CD4-positive, CD25-positive, alpha-beta regulatory T cell (primary cell): ENCODE measurements at regions not wholly inside any gene's neighbourhood (a gene's known extent, or its start where the extent isn't known, plus 50 kb on each side); places are given as distances from the start of the nearest gene placed in this dataset.
A peak's percentile ranks its signal among the peaks of the same experiment; 100 is the strongest.

Experiments used
- ATAC-seq, 2 donors: fragments of 150-1000 bp; cut with Tn5 transposase; one replicate each; pipeline ENCODE4 v1.10.0; 2021; ENCODE audit warnings: low read depth in 2 of 2, moderate number of reproducible peaks in 2 of 2, moderate library complexity in 1 of 2
- DNase-seq, 3 donors: peaks; one replicate each; pipeline versions ENCODE4 v3.0.0 to v3.0.0-alpha.2; 2012 to 2022; ENCODE audit warnings: mixed read lengths in 1 of 3
- H3K27ac ChIP-seq: one replicate; pipeline ENCODE4 v1.7.0; 2013; ENCODE audit warnings: mild to moderate bottlenecking, low read length; ENCODE audit not compliant: insufficient read depth, poor library complexity, severe bottlenecking
- H3K27me3 ChIP-seq: one replicate; pipeline ENCODE4 v1.7.0; 2013; ENCODE audit warnings: low read length; ENCODE audit not compliant: control insufficient read depth, insufficient read depth
- H3K36me3 ChIP-seq: one replicate; pipeline ENCODE4 v1.7.0; 2013; ENCODE audit warnings: mild to moderate bottlenecking, low read length, moderate library complexity; ENCODE audit not compliant: control insufficient read depth, insufficient read depth
- H3K4me1 ChIP-seq: 2 replicates; pipeline ENCODE4 v1.7.0; 2013; ENCODE audit warnings: mild to moderate bottlenecking, low read length; ENCODE audit not compliant: insufficient read depth, control insufficient read depth, poor library complexity, severe bottlenecking
- H3K4me3 ChIP-seq: one replicate; pipeline ENCODE4 v1.7.0; 2013; ENCODE audit warnings: low read depth, mild to moderate bottlenecking, low read length, moderate library complexity
- H3K9me3 ChIP-seq, 2 experiments: 1 replicate in 1 of 2; 2 replicates in 1 of 2; pipeline ENCODE4 v1.7.0; 2013; ENCODE audit warnings: low read length in 2 of 2, mild to moderate bottlenecking in 1 of 2, moderate library complexity in 1 of 2; ENCODE audit not compliant: control insufficient read depth in 2 of 2
- H3K27ac Mint-ChIP-seq, 3 donors: one replicate each; pipeline ENCODE4 v1.8.0; 2020 to 2022; ENCODE audit warnings: mild to moderate bottlenecking in 3 of 3, mixed read lengths in 3 of 3, moderate library complexity in 2 of 3
- H3K27me3 Mint-ChIP-seq: one replicate; pipeline ENCODE4 v1.8.0; 2022; ENCODE audit warnings: mild to moderate bottlenecking, mixed read lengths
- H3K36me3 Mint-ChIP-seq: one replicate; pipeline ENCODE4 v1.8.0; 2020; ENCODE audit warnings: mixed read lengths
- H3K4me1 Mint-ChIP-seq, 4 donors: one replicate each; pipeline ENCODE4 v1.8.0; 2020 to 2022; ENCODE audit warnings: mixed read lengths in 4 of 4, mild to moderate bottlenecking in 1 of 4
- H3K4me3 Mint-ChIP-seq, 4 donors: one replicate each; pipeline ENCODE4 v1.8.0; 2020 to 2022; ENCODE audit warnings: mild to moderate bottlenecking in 4 of 4, mixed read lengths in 4 of 4, moderate library complexity in 3 of 4
- H3K9me3 Mint-ChIP-seq, 7 donors: one replicate each; pipeline ENCODE4 v1.8.0; 2020 to 2022; ENCODE audit warnings: mixed read lengths in 7 of 7, mild to moderate bottlenecking in 3 of 7, moderate library complexity in 2 of 7

- Histone ChIP-seq H3K4me1 (no peaks in the 10 kb centered on the region), H3K4me3 (no peak overlapping the region), H3K27me3 (no peaks in the 10 kb centered on the region), H3K36me3 (no peaks in the 10 kb centered on the region), H3K9me3 (no peaks in the 10 kb centered on the region), H3K27ac (no peak overlapping the region)
- no peak overlapping the region for H3K27ac Mint-ChIP-seq
- no peaks in the 10 kb centered on the region for H3K4me1 Mint-ChIP-seq
- DNase-seq: no peak
- no peaks in the 10 kb centered on the region for H3K36me3 Mint-ChIP-seq
- H3K4me3 Mint-ChIP-seq: no peak overlapping the region
- H3K9me3 Mint-ChIP-seq: peaks cover 0 to 2% (median 0%) of the 10 kb centered on the region in 7 donors
- peaks cover 11% of the 10 kb centered on the region for H3K27me3 Mint-ChIP-seq
- ATAC-seq: no peak
Measured at GRCh38 chr11:119782006-119782738, 53.2 kb upstream of the NECTIN1 start.

GRCh38 chr11:119780222-119780953 is 51.4 kb upstream of the NECTIN1 start:
- DNase-seq (no peak), ATAC-seq (no peak)
- peak overlapping the region in 1 of 4 donors; percentile 28 for H3K4me3 Mint-ChIP-seq
- H3K27ac Mint-ChIP-seq: no peak overlapping the region
- no peaks in the 10 kb centered on the region for H3K9me3 ChIP-seq
- H3K4me1 ChIP-seq: no peaks in the 10 kb centered on the region
- no peak overlapping the region for H3K27ac ChIP-seq
- no peaks in the 10 kb centered on the region for H3K36me3 Mint-ChIP-seq
- H3K4me1 Mint-ChIP-seq: no peaks in the 10 kb centered on the region
- H3K27me3 ChIP-seq: no peaks in the 10 kb centered on the region
- no peaks in the 10 kb centered on the region for H3K36me3 ChIP-seq
- H3K9me3 Mint-ChIP-seq: no peaks in the 10 kb centered on the region
- H3K4me3 ChIP-seq: no peak overlapping the region
- peaks cover 11% of the 10 kb centered on the region for H3K27me3 Mint-ChIP-seq

- no peaks in the 10 kb centered on the region for H3K9me3 Mint-ChIP-seq
- Histone ChIP-seq H3K9me3 (no peaks in the 10 kb centered on the region), H3K27ac (no peak overlapping the region), H3K4me1 (no peaks in the 10 kb centered on the region), H3K36me3 (no peaks in the 10 kb centered on the region), H3K4me3 (no peak overlapping the region), H3K27me3 (no peaks in the 10 kb centered on the region)
- DNase-seq (no peak), ATAC-seq (no peak)
- no peaks in the 10 kb centered on the region for H3K36me3 Mint-ChIP-seq
- no peak overlapping the region for H3K27ac Mint-ChIP-seq
- H3K27me3 Mint-ChIP-seq: peaks cover 7% of the 10 kb centered on the region
- no peaks in the 10 kb centered on the region for H3K4me1 Mint-ChIP-seq
- H3K4me3 Mint-ChIP-seq: no peak overlapping the region
Measured at GRCh38 chr11:119779195-119780071, 50.4 kb upstream of the NECTIN1 start.
